Gastroesophageal sphincter (tissue), 3 donors: ENCODE measurements at regions not wholly inside any gene's neighbourhood (a gene's known extent, or its start where the extent isn't known, plus 50 kb on each side); places are given as distances from the start of the nearest gene placed in this dataset.

Experiments used
- POLR2A ChIP-seq, 2 donors: fragments of 450-650 bp; IDR thresholded peaks; one replicate each; pipeline ENCODE4 v1.6.1; 2017; ENCODE audit warnings: antibody characterized with exemption in 2 of 2, mild to moderate bottlenecking in 2 of 2, moderate library complexity in 1 of 2
- POLR2AphosphoS5 ChIP-seq: sonication (generic); formaldehyde crosslinking; IDR thresholded peaks from one replicate; pipeline ENCODE4 v1.6.1; 2017; ENCODE audit warnings: antibody characterized with exemption
- TF ChIP-seq, protein P1 (sequence below), 4 experiments: fragments of 200-600 bp in 2 of 4; fragments of 450-650 bp in 2 of 4; sonication (generic) in 1 of 4; IDR thresholded peaks; one replicate each; pipeline ENCODE4 v1.5.1; 2017 to 2019; ENCODE audit warnings: antibody characterized with exemption in 4 of 4, mild to moderate bottlenecking in 2 of 4, moderate library complexity in 2 of 4

DNA sequence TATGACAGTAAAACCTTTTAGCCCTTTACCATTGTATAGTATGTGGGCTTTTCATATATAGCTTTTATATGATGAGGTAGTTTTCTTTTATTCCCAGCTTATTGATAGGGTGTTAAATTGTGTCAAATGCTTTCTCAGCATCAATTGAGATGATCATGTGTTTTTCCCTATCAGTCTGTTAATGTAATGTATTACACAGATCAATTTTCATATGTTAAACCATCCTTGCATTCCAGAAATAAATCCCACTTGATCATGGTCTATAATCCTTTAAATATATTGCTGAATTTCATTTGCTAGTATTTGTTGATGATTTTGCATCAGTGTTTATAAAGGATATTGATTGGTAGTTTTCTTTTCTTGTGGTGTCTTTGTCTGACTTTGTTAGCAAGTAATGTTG is 603.9 kb downstream of the TRHDE start:
- TF ChIP-seq, protein P1, sequence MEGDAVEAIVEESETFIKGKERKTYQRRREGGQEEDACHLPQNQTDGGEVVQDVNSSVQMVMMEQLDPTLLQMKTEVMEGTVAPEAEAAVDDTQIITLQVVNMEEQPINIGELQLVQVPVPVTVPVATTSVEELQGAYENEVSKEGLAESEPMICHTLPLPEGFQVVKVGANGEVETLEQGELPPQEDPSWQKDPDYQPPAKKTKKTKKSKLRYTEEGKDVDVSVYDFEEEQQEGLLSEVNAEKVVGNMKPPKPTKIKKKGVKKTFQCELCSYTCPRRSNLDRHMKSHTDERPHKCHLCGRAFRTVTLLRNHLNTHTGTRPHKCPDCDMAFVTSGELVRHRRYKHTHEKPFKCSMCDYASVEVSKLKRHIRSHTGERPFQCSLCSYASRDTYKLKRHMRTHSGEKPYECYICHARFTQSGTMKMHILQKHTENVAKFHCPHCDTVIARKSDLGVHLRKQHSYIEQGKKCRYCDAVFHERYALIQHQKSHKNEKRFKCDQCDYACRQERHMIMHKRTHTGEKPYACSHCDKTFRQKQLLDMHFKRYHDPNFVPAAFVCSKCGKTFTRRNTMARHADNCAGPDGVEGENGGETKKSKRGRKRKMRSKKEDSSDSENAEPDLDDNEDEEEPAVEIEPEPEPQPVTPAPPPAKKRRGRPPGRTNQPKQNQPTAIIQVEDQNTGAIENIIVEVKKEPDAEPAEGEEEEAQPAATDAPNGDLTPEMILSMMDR (IDR thresholded peaks at IDR 0.05) = no peak
- TF ChIP-seq POLR2A (IDR thresholded peaks at IDR 0.05) = no peak
- no peak for TF ChIP-seq POLR2AphosphoS5
